HG03175 (cell line): ENCODE measurements at regions not wholly inside any gene's neighbourhood (a gene's known extent, or its start where the extent isn't known, plus 50 kb on each side); places are given as distances from the start of the nearest gene placed in this dataset.

ENCODE experiments used
- ATAC-seq: cut with Tn5 transposase; IDR thresholded peaks from one replicate; pipeline ENCODE4 v1.9.1; 2021; ENCODE audit warnings: mild to moderate bottlenecking, moderate library complexity; ENCODE audit not compliant: unreplicated experiment

- ATAC-seq: no peak
These were observed 212.6 kb upstream of the ACTBL2 start for GRCh38 chr5:57695179-57695578.

- ATAC-seq: no peak
These were observed 211.1 kb upstream of the ACTBL2 start for GRCh38 chr5:57693488-57694305.

GRCh38 chr5:57692582-57693487, 210.2 kb upstream of the ACTBL2 start:
- ATAC-seq: no peak

GRCh38 chr5:57690724-57691123, 208.1 kb upstream of the ACTBL2 start:
- ATAC-seq: no peak

GRCh38 chr5:57687596-57687995, 205.0 kb upstream of the ACTBL2 start:
- ATAC-seq: no peak

GRCh38 chr5:57685516-57686255, 203.1 kb upstream of the ACTBL2 start:
- ATAC-seq: no peak

- ATAC-seq: no peak
These were observed 201.7 kb upstream of the ACTBL2 start for GRCh38 chr5:57684299-57684702.

- ATAC-seq: no peak
These were observed 200.5 kb upstream of the ACTBL2 start for GRCh38 chr5:57683036-57683630.

GRCh38 chr5:57681942-57682341, 199.3 kb upstream of the ACTBL2 start:
- ATAC-seq: no peak

- ATAC-seq: no peak
These were observed 198.1 kb upstream of the ACTBL2 start for GRCh38 chr5:57680686-57681085.

GRCh38 chr5:57677235-57677634, 194.6 kb upstream of the ACTBL2 start:
- ATAC-seq: no peak

- no peak for ATAC-seq
These were observed 193.8 kb upstream of the ACTBL2 start for GRCh38 chr5:57676222-57677098.

GRCh38 chr5:57675236-57675635, 192.6 kb upstream of the ACTBL2 start:
- no peak for ATAC-seq

- no peak for ATAC-seq
These were observed 188.8 kb upstream of the ACTBL2 start for GRCh38 chr5:57671371-57671770.

- ATAC-seq: no peak
These were observed 184.0 kb upstream of the ACTBL2 start for GRCh38 chr5:57666582-57666981.

- no peak for ATAC-seq
These were observed 182.7 kb upstream of the ACTBL2 start for GRCh38 chr5:57665146-57665936.

- ATAC-seq: no peak
These were observed 182.1 kb upstream of the ACTBL2 start for GRCh38 chr5:57664700-57665099.

GRCh38 chr5:57663466-57663865, 180.9 kb upstream of the ACTBL2 start:
- no peak for ATAC-seq

GRCh38 chr5:57662991-57663390, 180.4 kb upstream of the ACTBL2 start:
- no peak for ATAC-seq
